ENCODE measurements at regions not wholly inside any gene's neighbourhood (a gene's known extent, or its start where the extent isn't known, plus 50 kb on each side); places are given as distances from the start of the nearest gene placed in this dataset.
"Not testable (repeated sequence)": the region's sequence is repeated elsewhere in the genome, so short reads cannot be mapped to it uniquely, and the experiment has no call there.

GRCh38 chrX:89206558-89206957, 459.5 kb downstream of the CPXCR1 start:
- not testable (repeated sequence) for TF ChIP-seq ETS1 (CRISPR knock-in tag; IDR thresholded peaks at IDR 0.05); ZNF12 (CRISPR knock-in tag; IDR thresholded peaks at IDR 0.05); ZNF281 (CRISPR knock-in tag; IDR thresholded peaks at IDR 0.05; ENCODE audit: borderline replicate concordance); ATF2 (CRISPR knock-in tag; IDR thresholded peaks at IDR 0.05); TEAD2 (CRISPR knock-in tag; IDR thresholded peaks at IDR 0.05); PLSCR1 (CRISPR knock-in tag; IDR thresholded peaks at IDR 0.05; ENCODE audit: borderline replicate concordance)

All from HepG2 (cell line).